ENCODE measurements at regions not wholly inside any gene's neighbourhood (a gene's known extent, or its start where the extent isn't known, plus 50 kb on each side); places are given as distances from the start of the nearest gene placed in this dataset.

DNA sequence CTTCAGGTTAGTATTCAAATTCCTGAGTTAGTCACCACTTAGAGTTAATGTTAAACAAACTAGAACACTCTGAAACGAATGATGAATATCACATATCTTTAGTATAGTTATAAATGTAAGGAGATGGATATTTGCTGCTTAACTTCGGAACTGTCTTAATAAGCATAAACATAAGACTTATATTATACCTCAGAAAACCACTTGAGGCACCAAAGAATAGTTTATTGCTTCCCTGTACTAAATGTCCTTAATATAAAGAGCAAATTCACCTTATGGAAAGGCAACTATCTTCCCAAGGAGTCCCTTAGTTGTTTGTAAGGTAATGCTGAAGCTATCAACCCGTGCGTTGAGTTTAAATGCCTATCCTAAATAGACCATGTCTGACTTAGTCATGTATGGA is 300.0 kb upstream of the ADAMTSL1 start:
- H3K4me3 ChIP-seq (ENCODE audit: low read length), result no peak overlapping the region
- DNase-seq (ENCODE audit: low read depth), result no peak
- TF ChIP-seq, protein P1, sequence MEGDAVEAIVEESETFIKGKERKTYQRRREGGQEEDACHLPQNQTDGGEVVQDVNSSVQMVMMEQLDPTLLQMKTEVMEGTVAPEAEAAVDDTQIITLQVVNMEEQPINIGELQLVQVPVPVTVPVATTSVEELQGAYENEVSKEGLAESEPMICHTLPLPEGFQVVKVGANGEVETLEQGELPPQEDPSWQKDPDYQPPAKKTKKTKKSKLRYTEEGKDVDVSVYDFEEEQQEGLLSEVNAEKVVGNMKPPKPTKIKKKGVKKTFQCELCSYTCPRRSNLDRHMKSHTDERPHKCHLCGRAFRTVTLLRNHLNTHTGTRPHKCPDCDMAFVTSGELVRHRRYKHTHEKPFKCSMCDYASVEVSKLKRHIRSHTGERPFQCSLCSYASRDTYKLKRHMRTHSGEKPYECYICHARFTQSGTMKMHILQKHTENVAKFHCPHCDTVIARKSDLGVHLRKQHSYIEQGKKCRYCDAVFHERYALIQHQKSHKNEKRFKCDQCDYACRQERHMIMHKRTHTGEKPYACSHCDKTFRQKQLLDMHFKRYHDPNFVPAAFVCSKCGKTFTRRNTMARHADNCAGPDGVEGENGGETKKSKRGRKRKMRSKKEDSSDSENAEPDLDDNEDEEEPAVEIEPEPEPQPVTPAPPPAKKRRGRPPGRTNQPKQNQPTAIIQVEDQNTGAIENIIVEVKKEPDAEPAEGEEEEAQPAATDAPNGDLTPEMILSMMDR (conservative IDR thresholded peaks at IDR 0.05; ENCODE audit: low read depth, low read length), result peak; percentile 6

DNA sequence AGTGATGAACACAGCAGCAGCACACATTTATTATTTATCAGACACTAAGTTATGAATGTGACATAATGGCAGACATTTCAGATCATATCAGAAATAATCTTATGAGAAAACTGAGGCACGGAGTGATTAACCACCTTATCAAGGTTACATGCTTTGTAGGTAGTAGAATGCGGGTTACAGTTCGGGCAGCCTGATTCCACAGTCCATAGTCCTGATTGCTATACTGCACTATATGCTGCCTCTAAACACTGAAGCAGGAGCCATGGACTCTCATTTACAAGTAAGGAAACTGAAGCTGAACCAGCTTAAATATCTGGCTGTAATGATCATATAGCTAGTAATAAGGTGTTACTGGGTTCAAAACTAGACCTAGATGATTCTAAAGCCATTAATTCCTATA is 291.3 kb upstream of the ADAMTSL1 start:
- TF ChIP-seq, protein P1 (conservative IDR thresholded peaks at IDR 0.05; ENCODE audit: low read depth, low read length), result no peak
- DNase-seq (ENCODE audit: low read depth), result no peak
- no peak overlapping the region for H3K4me3 ChIP-seq (ENCODE audit: low read length)

DNA sequence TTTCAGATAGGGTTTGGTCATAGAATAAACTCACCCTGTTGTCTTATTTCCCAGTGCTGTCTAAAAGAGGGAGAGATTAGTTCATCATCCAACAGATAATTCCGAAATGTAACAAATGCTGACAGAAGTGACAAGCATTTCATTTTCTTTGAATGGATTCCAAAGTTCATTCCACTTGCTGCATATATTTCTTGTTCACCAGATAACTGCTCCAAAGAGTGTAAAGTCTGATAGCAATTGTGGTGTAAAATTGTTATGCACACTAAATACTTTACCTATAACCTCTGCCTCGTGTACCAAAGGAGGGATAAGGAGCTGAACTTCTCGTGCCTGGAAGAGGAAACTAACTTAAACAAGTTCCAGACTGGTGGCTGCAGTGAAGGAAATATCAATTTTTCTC is 290.0 kb upstream of the ADAMTSL1 start:
- DNase-seq (ENCODE audit: low read depth), result no peak
- H3K4me3 ChIP-seq (ENCODE audit: low read length), result no peak overlapping the region
- TF ChIP-seq, protein P1 (conservative IDR thresholded peaks at IDR 0.05; ENCODE audit: low read depth, low read length), result no peak

DNA sequence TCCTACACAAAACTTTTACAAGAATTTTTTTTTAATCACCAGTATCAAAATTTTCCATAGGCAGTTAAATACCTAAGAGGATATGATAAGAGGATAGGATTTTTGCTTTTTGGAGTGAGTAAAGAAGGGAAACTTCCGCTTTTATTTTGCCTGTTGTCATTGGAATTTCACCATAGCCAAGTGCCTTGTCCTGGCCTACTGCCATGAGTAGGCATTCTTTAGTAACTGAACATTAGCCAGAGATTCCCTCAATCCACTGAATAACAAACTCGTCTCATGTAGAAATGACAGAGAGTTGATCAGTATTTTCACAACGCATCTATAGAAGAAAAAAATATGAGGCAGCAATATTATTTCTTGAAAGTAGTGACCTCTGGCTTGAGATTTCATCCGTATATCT is 289.6 kb upstream of the ADAMTSL1 start:
- no peak overlapping the region for H3K4me3 ChIP-seq (ENCODE audit: low read length)
- no peak for DNase-seq (ENCODE audit: low read depth)
- TF ChIP-seq, protein P1 (conservative IDR thresholded peaks at IDR 0.05; ENCODE audit: low read depth, low read length), result no peak

DNA sequence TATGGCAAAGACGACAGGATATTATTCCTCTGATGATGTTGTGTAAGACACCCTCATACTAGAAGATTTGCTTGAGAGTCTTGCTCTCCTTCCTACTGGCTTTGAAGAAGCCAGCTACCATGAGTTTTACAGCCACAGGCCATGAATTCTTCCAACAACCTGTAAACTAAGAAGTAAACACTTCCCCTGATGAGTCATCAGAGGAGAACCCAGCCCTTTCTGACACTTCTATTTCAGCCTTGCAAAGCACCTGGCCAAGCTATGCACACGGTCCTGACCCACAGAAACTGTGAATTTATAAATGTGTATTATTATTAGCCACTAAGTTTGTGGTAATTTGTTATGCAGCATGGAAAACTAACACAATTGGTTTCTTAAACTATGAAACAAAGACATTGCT is 288.8 kb upstream of the ADAMTSL1 start:
- TF ChIP-seq, protein P1 (conservative IDR thresholded peaks at IDR 0.05; ENCODE audit: low read depth, low read length), result no peak
- no peak for DNase-seq (ENCODE audit: low read depth)

DNA sequence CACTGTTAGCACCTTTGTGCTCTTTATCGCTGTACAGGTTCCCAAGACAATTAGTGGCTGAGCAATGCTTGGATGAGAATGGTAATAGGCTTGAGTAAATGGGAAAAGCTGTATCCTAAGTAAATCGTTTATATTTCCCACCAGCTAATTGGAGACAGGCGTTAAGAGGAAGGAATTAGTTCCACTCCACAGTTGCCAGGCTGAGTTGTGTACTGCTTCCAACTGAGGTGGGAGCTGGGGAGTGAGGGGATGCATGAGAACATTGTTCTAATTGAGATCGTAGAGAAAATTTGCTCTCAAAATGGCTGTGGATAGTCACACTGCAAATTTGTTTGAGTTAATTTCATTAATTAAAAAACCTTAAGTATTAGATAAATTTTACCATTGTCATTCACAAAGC is 285.0 kb upstream of the ADAMTSL1 start:
- DNase-seq (ENCODE audit: low read depth), result no peak
- TF ChIP-seq, protein P1 (conservative IDR thresholded peaks at IDR 0.05; ENCODE audit: low read depth, low read length), result no peak
- no peak overlapping the region for H3K4me3 ChIP-seq (ENCODE audit: low read length)

More for the DNA sequence above, 288.8 kb upstream of the ADAMTSL1 start:
- no peak overlapping the region for H3K4me3 ChIP-seq (ENCODE audit: low read length)

DNA sequence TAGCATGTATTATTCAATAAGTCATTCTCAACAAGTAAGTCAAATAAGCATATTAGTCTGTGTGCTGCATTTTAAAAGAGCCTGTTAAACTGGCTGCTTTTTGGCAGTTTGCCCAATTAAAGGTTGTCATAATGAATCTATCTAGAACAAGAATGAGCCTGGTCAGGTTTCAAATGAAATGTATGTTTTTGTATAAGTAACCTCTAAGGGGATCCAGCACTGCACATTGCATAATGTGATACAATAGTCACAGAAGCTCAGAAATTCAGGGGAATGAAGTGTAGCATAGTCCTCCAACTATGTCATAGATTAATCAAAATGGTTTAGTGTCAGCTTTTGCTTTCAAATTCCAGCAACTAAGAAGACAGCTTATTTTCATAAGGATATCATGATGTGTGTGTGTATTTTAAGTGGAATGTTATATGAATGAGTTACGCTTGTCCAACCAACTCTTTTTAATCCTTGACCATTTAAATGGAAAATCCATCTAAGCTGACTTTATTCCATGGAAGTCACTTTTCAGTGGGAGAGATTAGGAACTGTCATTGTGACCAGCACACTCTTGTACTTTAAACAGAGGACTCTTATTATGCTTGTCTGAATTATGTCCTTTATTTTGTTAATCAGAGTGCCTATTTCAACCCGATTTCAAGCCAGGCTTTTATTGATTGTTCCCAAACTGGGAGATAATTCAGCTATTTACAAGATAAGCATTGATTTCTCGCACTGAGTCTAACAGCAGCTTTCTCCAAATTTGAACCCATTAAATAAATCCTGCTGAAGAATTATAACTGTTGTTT is 283.9 kb upstream of the ADAMTSL1 start:
- TF ChIP-seq, protein P1 (conservative IDR thresholded peaks at IDR 0.05; ENCODE audit: low read depth, low read length), result no peak
- peak; percentile 88 for DNase-seq (ENCODE audit: low read depth)

More for the DNA sequence above, 283.9 kb upstream of the ADAMTSL1 start:
- no peak overlapping the region for H3K4me3 ChIP-seq (ENCODE audit: low read length)

Measured in retinal pigment epithelial cell (primary cell).